HepG2 (cell line): ENCODE measurements at regions not wholly inside any gene's neighbourhood (a gene's known extent, or its start where the extent isn't known, plus 50 kb on each side); places are given as distances from the start of the nearest gene placed in this dataset.

ENCODE experiments used
- ATAC-seq: fragments of 200-7000 bp; cut with Tn5 transposase; 3 replicates; pipeline ENCODE4 v1.9.1; 2020; ENCODE audit warnings: mild to moderate bottlenecking, moderate library complexity
- BruUV-seq: library from RNA; stranded (reverse); fragments of 400-500 nt; replicated peaks from 2 replicates; lab custom pipeline; 2021; lab: Mats Ljungman, UMichigan
- CTCF ChIA-PET: fragments of 300-600 bp; formaldehyde crosslinking; extraction: SDS; loops from one replicate; lab custom pipeline; 2021; ENCODE audit warnings: low total read pairs, inconsistent platforms, low intra/inter-chr PET ratio; lab: Yijun Ruan, JAX
- POLR2A ChIA-PET: fragments of 350-600 bp; sonication (Branson Sonifier 250); formaldehyde crosslinking; loops from one replicate; lab custom pipeline; 2020; ENCODE audit warnings: antibody characterized with exemption, inconsistent platforms; lab: Yijun Ruan, JAX
- DNase-seq: peaks from one replicate; pipeline ENCODE4 v3.0.0-alpha.2; 2015; ENCODE audit warnings: low spot score
- FAIRE-seq: peaks from 3 replicates; lab custom pipeline; 2011; peaks lifted over from hg19 to GRCh38; lab: Jason Lieb, UNC
- H2AFZ ChIP-seq: one replicate; pipeline ENCODE4 v1.6.1; 2011; ENCODE audit warnings: low read length, inconsistent platforms
- H3K27ac ChIP-seq: fragments of 300-600 bp; 3 replicates; pipeline ENCODE4 v1.8.0; 2011; ENCODE audit warnings: mixed run types, mild to moderate bottlenecking, mixed read lengths, low read length, inconsistent platforms; ENCODE audit not compliant: insufficient read depth; ENCODE audit errors: extremely low read length
- H3K27me3 ChIP-seq, 2 experiments: fragments of 200-600 bp in 1 of 2; 2 replicates in 1 of 2; 3 replicates in 1 of 2; pipeline versions ENCODE4 v1.6.0 to v1.8.0; 2011; ENCODE audit warnings: low read length in 2 of 2, mild to moderate bottlenecking in 2 of 2, moderate library complexity in 2 of 2, inconsistent platforms in 1 of 2; ENCODE audit not compliant: insufficient read depth in 2 of 2, control insufficient read depth in 1 of 2
- H3K36me3 ChIP-seq, 2 experiments: fragments of 200-600 bp in 1 of 2; replicated peaks in 1 of 2; 2 replicates in 1 of 2; 3 replicates in 1 of 2; pipeline versions ENCODE4 v1.5.1 to v1.8.0; 2011; ENCODE audit warnings: low read length in 2 of 2, inconsistent platforms in 1 of 2; ENCODE audit not compliant: insufficient read depth in 2 of 2, control insufficient read depth in 1 of 2
- H3K4me1 ChIP-seq: 2 replicates; pipeline ENCODE4 v1.5.1; 2012; ENCODE audit warnings: low read length, inconsistent platforms; ENCODE audit not compliant: insufficient read depth
- H3K4me2 ChIP-seq: 2 replicates; pipeline ENCODE4 v1.6.0; 2011; ENCODE audit warnings: low read depth, low read length, inconsistent platforms
- H3K4me3 ChIP-seq, 3 experiments: fragments of 200-600 bp in 1 of 3; sonication (generic), shearing (Covaris generic) in 1 of 3; replicated peaks in 1 of 3; 2 replicates each; pipeline ENCODE4 v1.5.1; 2011 to 2016; ENCODE audit warnings: low read length in 3 of 3, inconsistent platforms in 2 of 3, low read depth in 2 of 3, mild to moderate bottlenecking in 2 of 3, control low read depth in 1 of 3, mixed read lengths in 1 of 3; ENCODE audit not compliant: insufficient read depth in 1 of 3
- H3K79me2 ChIP-seq: one replicate; pipeline ENCODE4 v1.6.1; 2011; ENCODE audit warnings: low read length, inconsistent platforms; ENCODE audit not compliant: insufficient read depth
- H3K9ac ChIP-seq: 2 replicates; pipeline ENCODE4 v1.6.0; 2011; ENCODE audit warnings: mild to moderate bottlenecking, low read depth, low read length, inconsistent platforms; ENCODE audit not compliant: insufficient read depth
- H3K9me3 ChIP-seq: 2 replicates; pipeline ENCODE4 v1.5.1; 2012; ENCODE audit warnings: mild to moderate bottlenecking, low read length
- H4K20me1 ChIP-seq: 2 replicates; pipeline ENCODE4 v1.6.0; 2011; ENCODE audit warnings: inconsistent platforms, mild to moderate bottlenecking, low read length, moderate library complexity; ENCODE audit not compliant: insufficient read depth
- AGO1 ChIP-seq: fragments of 200-400 bp; formaldehyde crosslinking; IDR thresholded peaks from 2 replicates; pipeline ENCODE4 v1.6.1; 2017; ENCODE audit warnings: mild to moderate bottlenecking, low read depth, low read length, moderate library complexity; ENCODE audit not compliant: poor library complexity, severe bottlenecking
- DNMT3B ChIP-seq: conservative IDR thresholded peaks from 2 replicates; pipeline ENCODE4 v1.6.1; 2016; ENCODE audit warnings: missing biosample characterization, control low read depth
- FOXM1 ChIP-seq: sonication (generic); formaldehyde crosslinking; IDR thresholded peaks from 2 replicates; pipeline ENCODE4 v1.5.0; 2020; ENCODE audit warnings: missing genetic modification reagents
- GTF3A ChIP-seq: sonication (generic); formaldehyde crosslinking; conservative IDR thresholded peaks from 2 replicates; pipeline ENCODE4 v1.4.0; 2020; ENCODE audit warnings: mild to moderate bottlenecking, missing genetic modification reagents
- HES4 ChIP-seq: sonication (generic); formaldehyde crosslinking; IDR thresholded peaks from 2 replicates; pipeline ENCODE4 v1.9.0; 2021; ENCODE audit warnings: mild to moderate bottlenecking, missing genetic modification reagents, borderline replicate concordance
- HOXA9 ChIP-seq: sonication (generic); formaldehyde crosslinking; IDR thresholded peaks from 2 replicates; pipeline ENCODE4 v1.8.1; 2022; ENCODE audit warnings: missing genetic modification reagents, mild to moderate bottlenecking, moderate library complexity, borderline replicate concordance
- JUND ChIP-seq: sonication (generic); formaldehyde crosslinking; IDR thresholded peaks from 2 replicates; pipeline ENCODE4 v1.8.0; 2022; ENCODE audit warnings: mild to moderate bottlenecking, missing genetic modification reagents
- KDM1A ChIP-seq: IDR thresholded peaks from 2 replicates; pipeline ENCODE4 v1.6.1; 2016; ENCODE audit warnings: missing compliant biosample characterization
- KDM4B ChIP-seq: sonication (generic); formaldehyde crosslinking; IDR thresholded peaks from 2 replicates; pipeline ENCODE4 v1.4.0; 2020; ENCODE audit warnings: missing genetic modification reagents
- NCOA5 ChIP-seq: sonication (generic); formaldehyde crosslinking; IDR thresholded peaks from 2 replicates; pipeline ENCODE4 v1.4.0; 2020; ENCODE audit warnings: missing genetic modification reagents
- NR3C1 ChIP-seq: sonication (generic); formaldehyde crosslinking; IDR thresholded peaks from 2 replicates; pipeline ENCODE4 v1.4.0; 2020; ENCODE audit warnings: missing genetic modification reagents
- PHB2 ChIP-seq: fragments of 450-650 bp; IDR thresholded peaks from 2 replicates; pipeline ENCODE4 v1.6.1; 2018; ENCODE audit not compliant: partially characterized antibody
- SNAPC2 ChIP-seq: sonication (generic); formaldehyde crosslinking; IDR thresholded peaks from 2 replicates; pipeline ENCODE4 v1.8.1; 2022; ENCODE audit warnings: mild to moderate bottlenecking, missing genetic modification reagents
- TBX2 ChIP-seq: sonication (generic); formaldehyde crosslinking; IDR thresholded peaks from 2 replicates; pipeline ENCODE4 v1.5.0; 2020; ENCODE audit warnings: missing genetic modification reagents, mild to moderate bottlenecking, borderline replicate concordance
- TRIM22 ChIP-seq: fragments of 450-650 bp; IDR thresholded peaks from 2 replicates; pipeline ENCODE4 v1.6.1; 2017
- ZNF598 ChIP-seq: sonication (generic); formaldehyde crosslinking; IDR thresholded peaks from 2 replicates; pipeline ENCODE4 v1.5.1; 2020; ENCODE audit warnings: mild to moderate bottlenecking, missing genetic modification reagents, borderline replicate concordance
- ZNF724P ChIP-seq: sonication (generic); formaldehyde crosslinking; IDR thresholded peaks from 2 replicates; pipeline ENCODE4 v1.8.0; 2022; ENCODE audit warnings: missing genetic modification reagents, borderline replicate concordance
- ZNF75D ChIP-seq: sonication (generic); formaldehyde crosslinking; IDR thresholded peaks from 2 replicates; pipeline ENCODE4 v1.8.1; 2023; ENCODE audit warnings: missing genetic modification reagents, mild to moderate bottlenecking, borderline replicate concordance
- ZNF839 ChIP-seq: sonication (generic); formaldehyde crosslinking; IDR thresholded peaks from 2 replicates; pipeline ENCODE4 v1.4.0; 2020; ENCODE audit warnings: missing genetic modification reagents, mild to moderate bottlenecking, borderline replicate concordance
- WGBS: methylation state at CpG from one replicate; pipeline ENCODE4 v1.1.6; 2017; ENCODE audit warnings: low lambda C conversion rate; 5-methylcytosine and 5-hydroxymethylcytosine counted together
- in situ Hi-C: cut with HindIII; loops from 2 replicates; pipeline ENCODE4 v1.10.0; 2017; ENCODE audit warnings: low pct_unique_long_range_greater_than_20kb; ENCODE audit not compliant: extremely low pct_ligation_motif_present
- intact Hi-C: fragments of 100-400 bp; cut with micrococcal nuclease; formaldehyde crosslinking; loops from one replicate; pipeline ENCODE4 v1.10.0; 2022; ENCODE audit not compliant: unreplicated experiment
- TF ChIP-seq, protein P1 (sequence below): sonication (generic); formaldehyde crosslinking; IDR thresholded peaks from 2 replicates; pipeline ENCODE4 v1.5.0; 2020; ENCODE audit warnings: mild to moderate bottlenecking, missing genetic modification reagents
- TF ChIP-seq, protein P2 (sequence below): sonication (generic); formaldehyde crosslinking; IDR thresholded peaks from 2 replicates; pipeline ENCODE4 v1.4.0; 2020; ENCODE audit warnings: missing genetic modification reagents

DNA sequence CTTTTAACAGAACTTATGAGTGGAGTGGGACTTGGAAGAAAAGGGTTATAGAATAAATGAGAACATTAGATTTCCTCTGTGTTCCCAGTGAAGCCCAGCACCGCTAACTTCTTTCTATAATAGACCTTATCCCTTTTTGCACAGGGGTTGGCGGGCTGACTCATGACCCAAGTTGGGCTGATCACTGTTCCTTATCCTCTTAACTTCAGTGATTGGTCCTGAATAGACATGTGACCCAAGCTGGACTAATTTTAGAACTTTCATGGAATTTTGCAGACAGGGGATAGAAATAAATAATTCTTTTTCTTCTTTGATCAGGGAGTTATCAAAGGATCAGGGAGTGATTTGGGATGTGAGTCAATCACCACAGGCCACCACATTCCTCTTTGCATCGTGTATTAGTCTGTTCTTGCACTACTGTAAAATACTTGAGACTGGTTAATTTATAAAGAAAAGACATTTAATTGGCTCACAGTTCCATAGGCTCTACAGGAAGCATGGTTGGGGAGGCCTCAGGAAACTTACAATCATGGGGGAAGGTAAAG lies 75.9 kb downstream of the UCHL1 start (continued):
- TF ChIP-seq, protein P1, sequence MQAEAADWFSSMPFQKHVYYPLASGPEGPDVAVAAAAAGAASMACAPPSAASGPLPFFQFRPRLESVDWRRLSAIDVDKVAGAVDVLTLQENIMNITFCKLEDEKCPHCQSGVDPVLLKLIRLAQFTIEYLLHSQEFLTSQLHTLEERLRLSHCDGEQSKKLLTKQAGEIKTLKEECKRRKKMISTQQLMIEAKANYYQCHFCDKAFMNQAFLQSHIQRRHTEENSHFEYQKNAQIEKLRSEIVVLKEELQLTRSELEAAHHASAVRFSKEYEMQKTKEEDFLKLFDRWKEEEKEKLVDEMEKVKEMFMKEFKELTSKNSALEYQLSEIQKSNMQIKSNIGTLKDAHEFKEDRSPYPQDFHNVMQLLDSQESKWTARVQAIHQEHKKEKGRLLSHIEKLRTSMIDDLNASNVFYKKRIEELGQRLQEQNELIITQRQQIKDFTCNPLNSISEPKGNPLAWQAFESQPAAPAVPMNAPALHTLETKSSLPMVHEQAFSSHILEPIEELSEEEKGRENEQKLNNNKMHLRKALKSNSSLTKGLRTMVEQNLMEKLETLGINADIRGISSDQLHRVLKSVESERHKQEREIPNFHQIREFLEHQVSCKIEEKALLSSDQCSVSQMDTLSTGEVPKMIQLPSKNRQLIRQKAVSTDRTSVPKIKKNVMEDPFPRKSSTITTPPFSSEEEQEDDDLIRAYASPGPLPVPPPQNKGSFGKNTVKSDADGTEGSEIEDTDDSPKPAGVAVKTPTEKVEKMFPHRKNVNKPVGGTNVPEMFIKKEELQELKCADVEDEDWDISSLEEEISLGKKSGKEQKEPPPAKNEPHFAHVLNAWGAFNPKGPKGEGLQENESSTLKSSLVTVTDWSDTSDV (CRISPR knock-in tag) = no peak
- TF ChIP-seq NCOA5 = no peak
- no peak for TF ChIP-seq PHB2
- TF ChIP-seq ZNF75D (CRISPR knock-in tag) = no peak
- TF ChIP-seq DNMT3B (CRISPR knock-in tag) = no peak
- no peak for TF ChIP-seq TRIM22
- TF ChIP-seq ZNF598 (CRISPR knock-in tag) = no peak

GRCh38 chr4:41334182-41334581 lies 77.5 kb downstream of the UCHL1 start:
- Histone ChIP-seq H3K4me3 (no peak overlapping the region), H3K36me3 (no peaks in the 10 kb centered on the region), H3K9me3 (no peaks in the 10 kb centered on the region), H4K20me1 (no peaks in the 10 kb centered on the region), H3K27ac (no peak overlapping the region), H3K79me2 (no peaks in the 10 kb centered on the region), H3K4me2 (no peak overlapping the region), H3K27me3 (no peaks in the 10 kb centered on the region), H3K9ac (no peak overlapping the region), H3K4me1 (no peaks in the 10 kb centered on the region), H2AFZ (no peak overlapping the region)
- DNase-seq (no peak), FAIRE-seq (no peak), ATAC-seq (no peak)
- intact Hi-C loops = no loop called here
- POLR2A ChIA-PET = no interaction called here
- CTCF ChIA-PET = no interaction called here
- in situ Hi-C loops = no loop called here
- 2% methylated on average over 2 of the region's 2 CpGs for WGBS
- no TSS peak for BruUV-seq
- TF ChIP-seq HOXA9 (no peak), GTF3A (CRISPR knock-in tag) (no peak), TBX2 (CRISPR knock-in tag) (no peak), AGO1 (no peak), ZNF839 (no peak), FOXM1 (CRISPR knock-in tag) (no peak), HES4 (CRISPR knock-in tag) (no peak), KDM4B (CRISPR knock-in tag) (no peak), JUND (CRISPR knock-in tag) (no peak), NR3C1 (CRISPR knock-in tag) (no peak), KDM1A (no peak), ZNF724P (CRISPR knock-in tag) (no peak), SNAPC2 (CRISPR knock-in tag) (no peak)
- TF ChIP-seq, protein P2, sequence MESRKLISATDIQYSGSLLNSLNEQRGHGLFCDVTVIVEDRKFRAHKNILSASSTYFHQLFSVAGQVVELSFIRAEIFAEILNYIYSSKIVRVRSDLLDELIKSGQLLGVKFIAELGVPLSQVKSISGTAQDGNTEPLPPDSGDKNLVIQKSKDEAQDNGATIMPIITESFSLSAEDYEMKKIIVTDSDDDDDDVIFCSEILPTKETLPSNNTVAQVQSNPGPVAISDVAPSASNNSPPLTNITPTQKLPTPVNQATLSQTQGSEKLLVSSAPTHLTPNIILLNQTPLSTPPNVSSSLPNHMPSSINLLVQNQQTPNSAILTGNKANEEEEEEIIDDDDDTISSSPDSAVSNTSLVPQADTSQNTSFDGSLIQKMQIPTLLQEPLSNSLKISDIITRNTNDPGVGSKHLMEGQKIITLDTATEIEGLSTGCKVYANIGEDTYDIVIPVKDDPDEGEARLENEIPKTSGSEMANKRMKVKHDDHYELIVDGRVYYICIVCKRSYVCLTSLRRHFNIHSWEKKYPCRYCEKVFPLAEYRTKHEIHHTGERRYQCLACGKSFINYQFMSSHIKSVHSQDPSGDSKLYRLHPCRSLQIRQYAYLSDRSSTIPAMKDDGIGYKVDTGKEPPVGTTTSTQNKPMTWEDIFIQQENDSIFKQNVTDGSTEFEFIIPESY (CRISPR knock-in tag) = no peak
